Nephron progenitor cell (in vitro differentiated cells): ENCODE measurements at regions not wholly inside any gene's neighbourhood (a gene's known extent, or its start where the extent isn't known, plus 50 kb on each side); places are given as distances from the start of the nearest gene placed in this dataset.

Experiments used
- DNase-seq: peaks from one replicate; pipeline ENCODE4 v3.0.0; 2021
- H3K27ac Mint-ChIP-seq: 2 replicates; pipeline ENCODE4 v1.8.0; 2021; ENCODE audit warnings: mild to moderate bottlenecking, moderate library complexity, mixed read lengths
- H3K27me3 Mint-ChIP-seq: 2 replicates; pipeline ENCODE4 v1.8.0; 2021; ENCODE audit warnings: mild to moderate bottlenecking, low read depth, mixed read lengths; ENCODE audit not compliant: poor library complexity
- H3K36me3 Mint-ChIP-seq: 2 replicates; pipeline ENCODE4 v1.8.0; 2021; ENCODE audit warnings: low read depth, mixed read lengths
- H3K4me1 Mint-ChIP-seq: 2 replicates; pipeline ENCODE4 v1.8.0; 2021; ENCODE audit warnings: mixed read lengths
- H3K4me3 Mint-ChIP-seq: 2 replicates; pipeline ENCODE4 v1.8.0; 2021; ENCODE audit warnings: mild to moderate bottlenecking, moderate library complexity, mixed read lengths
- H3K9me3 Mint-ChIP-seq: 2 replicates; pipeline ENCODE4 v1.8.0; 2021; ENCODE audit warnings: mild to moderate bottlenecking, moderate library complexity, mixed read lengths
- TF ChIP-seq, protein P1 (sequence below): fragments of 200-600 bp; sonication (generic); IDR thresholded peaks from 2 replicates; pipeline ENCODE4 v1.5.0; 2021; ENCODE audit warnings: antibody characterized with exemption

GRCh38 chr16:5381481-5381880 lies 283.9 kb upstream of the EEF2KMT start:
- Mint-ChIP-seq H3K4me1 (no peaks in the 10 kb centered on the region), H3K36me3 (no peaks in the 10 kb centered on the region), H3K9me3 (no peaks in the 10 kb centered on the region), H3K27me3 (peaks cover 15% of the 10 kb centered on the region), H3K27ac (no peak overlapping the region), H3K4me3 (no peak overlapping the region)
- TF ChIP-seq, protein P1, sequence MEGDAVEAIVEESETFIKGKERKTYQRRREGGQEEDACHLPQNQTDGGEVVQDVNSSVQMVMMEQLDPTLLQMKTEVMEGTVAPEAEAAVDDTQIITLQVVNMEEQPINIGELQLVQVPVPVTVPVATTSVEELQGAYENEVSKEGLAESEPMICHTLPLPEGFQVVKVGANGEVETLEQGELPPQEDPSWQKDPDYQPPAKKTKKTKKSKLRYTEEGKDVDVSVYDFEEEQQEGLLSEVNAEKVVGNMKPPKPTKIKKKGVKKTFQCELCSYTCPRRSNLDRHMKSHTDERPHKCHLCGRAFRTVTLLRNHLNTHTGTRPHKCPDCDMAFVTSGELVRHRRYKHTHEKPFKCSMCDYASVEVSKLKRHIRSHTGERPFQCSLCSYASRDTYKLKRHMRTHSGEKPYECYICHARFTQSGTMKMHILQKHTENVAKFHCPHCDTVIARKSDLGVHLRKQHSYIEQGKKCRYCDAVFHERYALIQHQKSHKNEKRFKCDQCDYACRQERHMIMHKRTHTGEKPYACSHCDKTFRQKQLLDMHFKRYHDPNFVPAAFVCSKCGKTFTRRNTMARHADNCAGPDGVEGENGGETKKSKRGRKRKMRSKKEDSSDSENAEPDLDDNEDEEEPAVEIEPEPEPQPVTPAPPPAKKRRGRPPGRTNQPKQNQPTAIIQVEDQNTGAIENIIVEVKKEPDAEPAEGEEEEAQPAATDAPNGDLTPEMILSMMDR = no peak
- DNase-seq = no peak

DNA sequence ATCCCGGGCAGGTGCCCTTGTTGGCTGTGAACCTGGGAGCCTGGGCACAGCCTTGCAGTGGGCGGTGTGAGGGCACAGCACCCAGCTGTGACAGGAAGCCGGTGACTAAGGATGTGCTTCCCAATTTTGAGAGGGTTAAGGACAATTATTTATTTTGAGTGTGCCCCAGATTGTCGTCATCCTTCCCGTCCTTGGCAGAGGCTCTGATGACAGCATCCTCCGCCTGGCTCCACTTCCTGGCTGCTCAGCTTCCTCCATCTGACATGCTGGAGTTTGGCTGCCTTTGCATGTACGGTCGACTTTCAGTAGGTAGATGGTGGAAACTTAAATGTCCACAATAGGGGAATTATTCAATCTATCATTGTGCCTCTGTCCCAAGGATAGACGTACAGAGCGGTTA lies 282.4 kb upstream of the EEF2KMT start:
- H3K27ac Mint-ChIP-seq = no peak overlapping the region
- H3K36me3 Mint-ChIP-seq = no peaks in the 10 kb centered on the region
- H3K9me3 Mint-ChIP-seq = no peaks in the 10 kb centered on the region
- H3K4me1 Mint-ChIP-seq = no peaks in the 10 kb centered on the region
- DNase-seq = no peak
- TF ChIP-seq, protein P1 = no peak
- H3K27me3 Mint-ChIP-seq = peaks cover 20% of the 10 kb centered on the region
- H3K4me3 Mint-ChIP-seq = no peak overlapping the region

DNA sequence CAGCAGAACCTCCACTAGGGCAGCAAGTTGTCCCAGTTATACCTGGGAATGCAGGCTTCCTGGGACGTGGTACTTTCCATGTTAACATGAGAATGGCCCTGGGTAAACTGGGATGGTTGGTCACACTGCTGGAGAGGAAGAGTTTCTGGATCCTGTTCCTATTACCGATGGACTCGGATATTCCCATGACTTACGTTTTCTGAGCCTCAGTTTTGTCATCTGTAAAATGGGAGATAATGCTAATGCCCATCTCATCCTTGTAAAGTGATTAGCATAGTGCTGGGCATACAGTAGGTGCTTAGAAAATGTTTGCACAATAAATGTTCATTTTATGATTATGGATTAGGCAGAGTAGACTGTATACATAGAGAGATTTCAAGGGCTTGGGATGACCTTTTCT lies 280.9 kb upstream of the EEF2KMT start:
- H3K9me3 Mint-ChIP-seq = no peaks in the 10 kb centered on the region
- no peak for DNase-seq
- H3K4me3 Mint-ChIP-seq = no peak overlapping the region
- no peaks in the 10 kb centered on the region for H3K4me1 Mint-ChIP-seq
- peaks cover 16% of the 10 kb centered on the region for H3K27me3 Mint-ChIP-seq
- no peak overlapping the region for H3K27ac Mint-ChIP-seq
- H3K36me3 Mint-ChIP-seq = no peaks in the 10 kb centered on the region
- TF ChIP-seq, protein P1 = no peak

GRCh38 chr16:5377280-5377898 lies 279.8 kb upstream of the EEF2KMT start:
- peaks cover 19% of the 10 kb centered on the region for H3K27me3 Mint-ChIP-seq
- no peak for DNase-seq
- no peak overlapping the region for H3K27ac Mint-ChIP-seq
- H3K4me1 Mint-ChIP-seq = no peaks in the 10 kb centered on the region
- H3K4me3 Mint-ChIP-seq = no peak overlapping the region
- H3K9me3 Mint-ChIP-seq = no peaks in the 10 kb centered on the region
- no peaks in the 10 kb centered on the region for H3K36me3 Mint-ChIP-seq
- TF ChIP-seq, protein P1 = no peak

DNA sequence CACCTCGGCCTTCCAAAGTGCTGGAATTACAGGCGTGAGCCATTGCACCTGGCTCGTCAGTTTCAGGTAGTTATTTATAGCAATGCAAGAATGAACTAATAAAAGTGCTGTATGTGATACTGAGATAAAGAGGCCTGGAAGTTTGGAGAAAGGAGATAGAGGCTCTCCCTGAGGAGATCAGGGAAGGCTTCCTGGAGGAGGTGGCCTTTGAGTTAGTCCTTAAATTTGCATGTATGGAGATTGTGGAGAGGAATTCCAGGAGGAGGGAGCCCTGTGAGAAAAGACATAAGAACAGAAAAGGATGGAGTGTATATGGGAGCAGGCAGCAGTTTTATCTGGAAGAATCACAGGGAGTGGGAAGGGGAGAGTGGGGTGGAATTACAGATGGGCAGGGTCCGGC lies 276.6 kb upstream of the EEF2KMT start:
- peaks cover 25% of the 10 kb centered on the region for H3K27me3 Mint-ChIP-seq
- H3K4me1 Mint-ChIP-seq = no peaks in the 10 kb centered on the region
- no peaks in the 10 kb centered on the region for H3K36me3 Mint-ChIP-seq
- no peak overlapping the region for H3K4me3 Mint-ChIP-seq
- no peak overlapping the region for H3K27ac Mint-ChIP-seq
- TF ChIP-seq, protein P1 = no peak
- DNase-seq = no peak
- H3K9me3 Mint-ChIP-seq = no peaks in the 10 kb centered on the region

GRCh38 chr16:5367951-5368350 lies 270.4 kb upstream of the EEF2KMT start:
- no peak for DNase-seq
- no peak overlapping the region for H3K27ac Mint-ChIP-seq
- H3K36me3 Mint-ChIP-seq = no peaks in the 10 kb centered on the region
- TF ChIP-seq, protein P1 = no peak
- H3K9me3 Mint-ChIP-seq = no peaks in the 10 kb centered on the region
- H3K4me1 Mint-ChIP-seq = peaks cover 5% of the 10 kb centered on the region
- no peak overlapping the region for H3K4me3 Mint-ChIP-seq
- peaks cover 25% of the 10 kb centered on the region for H3K27me3 Mint-ChIP-seq
